ENCODE measurements at regions not wholly inside any gene's neighbourhood (a gene's known extent, or its start where the extent isn't known, plus 50 kb on each side); places are given as distances from the start of the nearest gene placed in this dataset.
A peak's percentile ranks its signal among the peaks of the same experiment; 100 is the strongest.

DNA sequence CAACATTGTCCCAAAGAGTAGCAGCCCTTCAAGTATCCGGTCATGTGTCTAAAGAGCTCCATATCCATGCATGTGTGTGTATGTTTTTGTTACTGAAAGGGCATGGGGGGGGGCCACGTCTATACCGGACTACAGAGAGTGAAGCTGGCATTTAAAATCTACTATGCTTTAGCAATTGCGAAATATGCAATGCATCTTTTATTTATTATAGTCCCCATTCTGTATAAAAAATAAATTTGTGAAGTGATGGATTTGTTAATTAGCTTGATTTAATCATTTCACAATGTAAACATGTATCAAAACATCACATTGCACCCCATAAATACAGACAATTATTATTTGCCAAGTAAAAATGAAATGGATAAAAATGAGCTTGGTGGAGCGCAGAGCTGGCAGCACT is 149.4 kb upstream of the ID2 start:
- H3K9ac ChIP-seq (ENCODE audit: low read depth in 1 of 2, low read length in 2 of 2) = no peak overlapping the region
- no peaks in the 10 kb centered on the region for H3K36me3 ChIP-seq (ENCODE audit: control insufficient read depth in 2 of 2, insufficient read depth in 2 of 2, low read length in 2 of 2)
- no peak overlapping the region for H3K4me3 ChIP-seq (ENCODE audit: low read length in 2 of 2)
- H3K4me1 ChIP-seq (ENCODE audit: control insufficient read depth in 2 of 2, insufficient read depth in 2 of 2, low read length in 2 of 2) = peaks cover 10 to 18% of the 10 kb centered on the region in 2 donors
- no peaks in the 10 kb centered on the region for H3K27me3 ChIP-seq (ENCODE audit: control insufficient read depth in 2 of 2, insufficient read depth in 2 of 2, low read length in 2 of 2)
- no peak overlapping the region for H3K27ac ChIP-seq (ENCODE audit: low read depth in 2 of 2, low read length in 2 of 2)
- peaks cover 0 to 6% of the 10 kb centered on the region in 2 donors for H3K9me3 ChIP-seq (ENCODE audit: control insufficient read depth in 2 of 2, low read length in 2 of 2)

- Histone ChIP-seq H3K9ac (ENCODE audit: low read depth in 1 of 2, low read length in 2 of 2) (no peak overlapping the region), H3K36me3 (ENCODE audit: control insufficient read depth in 2 of 2, insufficient read depth in 2 of 2, low read length in 2 of 2) (no peaks in the 10 kb centered on the region), H3K27ac (ENCODE audit: low read depth in 2 of 2, low read length in 2 of 2) (peak overlapping the region; percentile 39 to 72), H3K27me3 (ENCODE audit: control insufficient read depth in 2 of 2, insufficient read depth in 2 of 2, low read length in 2 of 2) (no peaks in the 10 kb centered on the region), H3K4me3 (ENCODE audit: low read length in 2 of 2) (no peak overlapping the region), H3K4me1 (ENCODE audit: control insufficient read depth in 2 of 2, insufficient read depth in 2 of 2, low read length in 2 of 2) (peaks cover 10 to 26% of the 10 kb centered on the region in 2 donors), H3K9me3 (ENCODE audit: control insufficient read depth in 2 of 2, low read length in 2 of 2) (peaks cover 0 to 6% of the 10 kb centered on the region in 2 donors)
These were observed 147.9 kb upstream of the ID2 start for GRCh38 chr2:8533923-8534322.

DNA sequence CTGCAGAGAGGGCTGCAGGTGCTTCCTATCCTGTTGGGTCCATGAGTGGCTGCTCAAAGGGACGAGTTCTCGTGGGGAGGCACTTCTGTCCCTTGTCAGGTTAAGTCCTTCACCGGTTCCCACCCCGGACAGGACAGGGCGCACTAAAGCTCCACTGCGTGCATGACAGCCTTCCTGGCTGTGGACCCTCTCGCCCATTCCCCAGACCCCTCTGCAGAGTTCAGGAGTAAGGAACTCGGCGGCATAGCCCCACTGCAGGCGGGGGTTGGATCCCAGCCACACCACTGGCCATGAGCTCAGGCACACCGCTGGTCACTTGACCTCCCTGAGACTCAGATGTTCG is 147.5 kb upstream of the ID2 start:
- H3K9ac ChIP-seq (ENCODE audit: low read depth in 1 of 2, low read length in 2 of 2) = no peak overlapping the region
- no peaks in the 10 kb centered on the region for H3K36me3 ChIP-seq (ENCODE audit: control insufficient read depth in 2 of 2, insufficient read depth in 2 of 2, low read length in 2 of 2)
- H3K27me3 ChIP-seq (ENCODE audit: control insufficient read depth in 2 of 2, insufficient read depth in 2 of 2, low read length in 2 of 2) = no peaks in the 10 kb centered on the region
- peaks cover 14 to 30% of the 10 kb centered on the region in 2 donors for H3K4me1 ChIP-seq (ENCODE audit: control insufficient read depth in 2 of 2, insufficient read depth in 2 of 2, low read length in 2 of 2)
- no peak overlapping the region for H3K4me3 ChIP-seq (ENCODE audit: low read length in 2 of 2)
- H3K9me3 ChIP-seq (ENCODE audit: control insufficient read depth in 2 of 2, low read length in 2 of 2) = peaks cover 0 to 6% of the 10 kb centered on the region in 2 donors
- peak overlapping the region; percentile 39 to 72 for H3K27ac ChIP-seq (ENCODE audit: low read depth in 2 of 2, low read length in 2 of 2)

GRCh38 chr2:8534729-8535468 is 147.0 kb upstream of the ID2 start:
- no peaks in the 10 kb centered on the region for H3K36me3 ChIP-seq (ENCODE audit: control insufficient read depth in 2 of 2, insufficient read depth in 2 of 2, low read length in 2 of 2)
- no peak overlapping the region for H3K4me3 ChIP-seq (ENCODE audit: low read length in 2 of 2)
- H3K9ac ChIP-seq (ENCODE audit: low read depth in 1 of 2, low read length in 2 of 2) = no peak overlapping the region
- no peaks in the 10 kb centered on the region for H3K27me3 ChIP-seq (ENCODE audit: control insufficient read depth in 2 of 2, insufficient read depth in 2 of 2, low read length in 2 of 2)
- H3K9me3 ChIP-seq (ENCODE audit: control insufficient read depth in 2 of 2, low read length in 2 of 2) = peaks cover 0 to 6% of the 10 kb centered on the region in 2 donors
- peaks cover 19 to 35% of the 10 kb centered on the region in 2 donors for H3K4me1 ChIP-seq (ENCODE audit: control insufficient read depth in 2 of 2, insufficient read depth in 2 of 2, low read length in 2 of 2)
- peak overlapping the region; percentile 39 to 72 for H3K27ac ChIP-seq (ENCODE audit: low read depth in 2 of 2, low read length in 2 of 2)

GRCh38 chr2:8535469-8535795 is 146.4 kb upstream of the ID2 start:
- no peak overlapping the region for H3K4me3 ChIP-seq (ENCODE audit: low read length in 2 of 2)
- no peak overlapping the region for H3K9ac ChIP-seq (ENCODE audit: low read depth in 1 of 2, low read length in 2 of 2)
- H3K4me1 ChIP-seq (ENCODE audit: control insufficient read depth in 2 of 2, insufficient read depth in 2 of 2, low read length in 2 of 2) = peaks cover 25 to 41% of the 10 kb centered on the region in 2 donors

GRCh38 chr2:8535821-8536685 is 145.8 kb upstream of the ID2 start:
- Histone ChIP-seq H3K4me1 (ENCODE audit: control insufficient read depth in 2 of 2, insufficient read depth in 2 of 2, low read length in 2 of 2) (peaks cover 28 to 45% of the 10 kb centered on the region in 2 donors), H3K9me3 (ENCODE audit: control insufficient read depth in 2 of 2, low read length in 2 of 2) (peaks cover 0 to 6% of the 10 kb centered on the region in 2 donors), H3K27me3 (ENCODE audit: control insufficient read depth in 2 of 2, insufficient read depth in 2 of 2, low read length in 2 of 2) (no peaks in the 10 kb centered on the region), H3K4me3 (ENCODE audit: low read length in 2 of 2) (no peak overlapping the region), H3K9ac (ENCODE audit: low read depth in 1 of 2, low read length in 2 of 2) (peak overlapping the region in 1 of 2 donors; percentile 14), H3K36me3 (ENCODE audit: control insufficient read depth in 2 of 2, insufficient read depth in 2 of 2, low read length in 2 of 2) (no peaks in the 10 kb centered on the region), H3K27ac (ENCODE audit: low read depth in 2 of 2, low read length in 2 of 2) (peak overlapping the region; percentile 9 to 72)

More at GRCh38 chr2:8535469-8535795, 146.4 kb upstream of the ID2 start:
- Histone ChIP-seq H3K9me3 (ENCODE audit: control insufficient read depth in 2 of 2, low read length in 2 of 2) (peaks cover 0 to 6% of the 10 kb centered on the region in 2 donors), H3K36me3 (ENCODE audit: control insufficient read depth in 2 of 2, insufficient read depth in 2 of 2, low read length in 2 of 2) (no peaks in the 10 kb centered on the region), H3K27ac (ENCODE audit: low read depth in 2 of 2, low read length in 2 of 2) (peak overlapping the region; percentile 35 to 72), H3K27me3 (ENCODE audit: control insufficient read depth in 2 of 2, insufficient read depth in 2 of 2, low read length in 2 of 2) (no peaks in the 10 kb centered on the region)

GRCh38 chr2:8536686-8537561 is 144.9 kb upstream of the ID2 start:
- Histone ChIP-seq H3K27ac (ENCODE audit: low read depth in 2 of 2, low read length in 2 of 2) (peak overlapping the region in 1 of 2 donors; percentile 9), H3K4me1 (ENCODE audit: control insufficient read depth in 2 of 2, insufficient read depth in 2 of 2, low read length in 2 of 2) (peaks cover 28 to 45% of the 10 kb centered on the region in 2 donors), H3K4me3 (ENCODE audit: low read length in 2 of 2) (no peak overlapping the region), H3K36me3 (ENCODE audit: control insufficient read depth in 2 of 2, insufficient read depth in 2 of 2, low read length in 2 of 2) (no peaks in the 10 kb centered on the region), H3K27me3 (ENCODE audit: control insufficient read depth in 2 of 2, insufficient read depth in 2 of 2, low read length in 2 of 2) (no peaks in the 10 kb centered on the region), H3K9ac (ENCODE audit: low read depth in 1 of 2, low read length in 2 of 2) (no peak overlapping the region), H3K9me3 (ENCODE audit: control insufficient read depth in 2 of 2, low read length in 2 of 2) (no peaks in the 10 kb centered on the region)

DNA sequence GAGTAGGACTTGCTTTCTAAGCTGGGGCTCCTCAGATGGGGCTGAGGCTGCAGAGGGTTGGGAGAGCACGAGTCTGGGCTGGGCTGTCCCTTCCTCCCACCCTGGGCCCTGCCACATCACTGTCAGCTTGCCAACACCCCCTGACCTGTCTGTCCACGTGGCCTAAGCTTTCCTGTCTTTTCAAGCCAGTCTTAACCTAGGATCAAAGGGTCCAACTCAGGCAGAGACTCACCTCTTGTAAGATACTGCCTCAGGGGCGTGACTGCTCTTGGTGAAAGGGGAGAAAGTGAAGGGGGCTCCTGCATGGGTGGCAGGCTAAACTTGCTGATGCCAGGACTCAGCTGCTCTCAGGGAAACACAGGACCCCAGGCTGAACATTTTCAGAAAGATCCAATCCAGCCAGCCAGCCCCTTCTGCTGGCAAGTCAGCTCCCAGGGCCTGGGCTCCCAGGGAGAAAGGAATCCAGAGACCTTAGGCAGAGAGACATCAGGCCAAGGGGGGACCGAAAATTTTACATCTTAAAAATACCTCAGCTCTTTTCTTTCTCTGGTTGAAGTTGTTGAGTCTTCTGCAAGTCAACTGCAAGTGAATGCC is 144.2 kb upstream of the ID2 start:
- Histone ChIP-seq H3K4me3 (ENCODE audit: low read length in 2 of 2) (no peak overlapping the region), H3K27ac (ENCODE audit: low read depth in 2 of 2, low read length in 2 of 2) (no peak overlapping the region), H3K27me3 (ENCODE audit: control insufficient read depth in 2 of 2, insufficient read depth in 2 of 2, low read length in 2 of 2) (no peaks in the 10 kb centered on the region), H3K9me3 (ENCODE audit: control insufficient read depth in 2 of 2, low read length in 2 of 2) (no peaks in the 10 kb centered on the region), H3K4me1 (ENCODE audit: control insufficient read depth in 2 of 2, insufficient read depth in 2 of 2, low read length in 2 of 2) (peaks cover 28 to 45% of the 10 kb centered on the region in 2 donors), H3K9ac (ENCODE audit: low read depth in 1 of 2, low read length in 2 of 2) (no peak overlapping the region), H3K36me3 (ENCODE audit: control insufficient read depth in 2 of 2, insufficient read depth in 2 of 2, low read length in 2 of 2) (no peaks in the 10 kb centered on the region)

GRCh38 chr2:8538531-8538930 is 143.3 kb upstream of the ID2 start:
- Histone ChIP-seq H3K4me1 (ENCODE audit: control insufficient read depth in 2 of 2, insufficient read depth in 2 of 2, low read length in 2 of 2) (peaks cover 31 to 45% of the 10 kb centered on the region in 2 donors), H3K36me3 (ENCODE audit: control insufficient read depth in 2 of 2, insufficient read depth in 2 of 2, low read length in 2 of 2) (no peaks in the 10 kb centered on the region), H3K9me3 (ENCODE audit: control insufficient read depth in 2 of 2, low read length in 2 of 2) (no peaks in the 10 kb centered on the region), H3K4me3 (ENCODE audit: low read length in 2 of 2) (no peak overlapping the region), H3K9ac (ENCODE audit: low read depth in 1 of 2, low read length in 2 of 2) (no peak overlapping the region), H3K27ac (ENCODE audit: low read depth in 2 of 2, low read length in 2 of 2) (peak overlapping the region in 1 of 2 donors; percentile 90), H3K27me3 (ENCODE audit: control insufficient read depth in 2 of 2, insufficient read depth in 2 of 2, low read length in 2 of 2) (no peaks in the 10 kb centered on the region)
